HCT116 (cell line): ENCODE measurements at regions not wholly inside any gene's neighbourhood (a gene's known extent, or its start where the extent isn't known, plus 50 kb on each side); places are given as distances from the start of the nearest gene placed in this dataset.

Experiments
- ATAC-seq: fragments of 200-7000 bp; cut with Tn5 transposase; 2 replicates; pipeline ENCODE4 v1.9.1; 2020; ENCODE audit warnings: mild to moderate bottlenecking, moderate library complexity
- BruUV-seq: library from RNA; stranded (reverse); fragments of 400-500 nt; replicated peaks from 2 replicates; lab custom pipeline; 2021; lab: Mats Ljungman, UMichigan
- CTCF ChIA-PET: fragments of 300-600 bp; sonication (Branson Sonifier 250); formaldehyde crosslinking; loops from one replicate; lab custom pipeline; 2021; ENCODE audit warnings: antibody characterized with exemption; lab: Charles Lee
- POLR2A ChIA-PET: fragments of 300-600, 350-600 bp; sonication (Branson Sonifier 250); formaldehyde crosslinking; loops from one replicate; lab custom pipeline; 2021; ENCODE audit warnings: antibody characterized with exemption; lab: Charles Lee
- RAD21 ChIA-PET, 2 experiments: fragments of 300-600 bp; sonication (Branson Sonifier 250); formaldehyde crosslinking; loops; one replicate each; lab custom pipeline; 2023; ENCODE audit warnings: low total read pairs in 2 of 2; ENCODE audit not compliant: uncharacterized antibody in 2 of 2, unreplicated experiment in 2 of 2, low non-redundant PET in 1 of 2; lab: Charles Lee
- DNase-seq: peaks from one replicate; pipeline ENCODE4 v3.0.0-alpha.2; 2010; ENCODE audit warnings: low read depth, low spot score
- H2AFZ ChIP-seq: fragments of 200-600 bp; shearing (Covaris generic), sonication (generic); 2 replicates; pipeline ENCODE4 v1.6.1; 2017; ENCODE audit warnings: low read depth, mixed run types, mixed read lengths, antibody characterized with exemption, low read length; ENCODE audit not compliant: poor library complexity, severe bottlenecking
- H3K27ac ChIP-seq: 2 replicates; pipeline ENCODE4 v1.5.1; 2012; ENCODE audit warnings: low read depth, low read length
- H3K27me3 ChIP-seq: fragments of 200-600 bp; sonication (generic); 2 replicates; pipeline ENCODE4 v1.6.1; 2016; ENCODE audit warnings: mixed run types, low read length, mixed read lengths; ENCODE audit not compliant: insufficient read depth
- H3K36me3 ChIP-seq, 2 experiments: fragments of 200-500 bp in 1 of 2; fragments of 200-600 bp in 1 of 2; sonication (Bioruptor generic) in 1 of 2; sonication (generic) in 1 of 2; 2 replicates each; pipeline versions ENCODE4 v1.5.1 to v1.6.1; 2014 to 2016; ENCODE audit warnings: low read length in 2 of 2, inconsistent platforms in 1 of 2, mixed read lengths in 1 of 2, mixed run types in 1 of 2; ENCODE audit not compliant: insufficient read depth in 2 of 2, control insufficient read depth in 1 of 2
- H3K4me1 ChIP-seq, 2 experiments: fragments of 200-600 bp in 1 of 2; sonication (generic) in 1 of 2; 2 replicates each; pipeline versions ENCODE4 v1.5.1 to v1.6.1; 2012 to 2017; ENCODE audit warnings: low read length in 2 of 2, inconsistent platforms in 1 of 2, mild to moderate bottlenecking in 1 of 2, mixed read lengths in 1 of 2, mixed run types in 1 of 2, moderate library complexity in 1 of 2; ENCODE audit not compliant: insufficient read depth in 2 of 2, control insufficient read depth in 1 of 2
- H3K4me2 ChIP-seq: fragments of 200-600 bp; sonication (generic); 2 replicates; pipeline ENCODE4 v1.6.1; 2017; ENCODE audit warnings: mixed run types, low read length, mixed read lengths
- H3K4me3 ChIP-seq, 2 experiments: fragments of 200-600 bp in 1 of 2; sonication (generic) in 1 of 2; replicated peaks in 1 of 2; 2 replicates each; pipeline ENCODE4 v1.5.1; 2011 to 2016; ENCODE audit warnings: low read length in 2 of 2, control low read depth in 1 of 2, low read depth in 1 of 2, mild to moderate bottlenecking in 1 of 2, mixed read lengths in 1 of 2, mixed run types in 1 of 2
- H3K79me2 ChIP-seq: fragments of 200-600 bp; sonication (generic); 2 replicates; pipeline ENCODE4 v1.6.1; 2017; ENCODE audit warnings: mild to moderate bottlenecking, mixed run types, low read length, moderate library complexity, mixed read lengths; ENCODE audit not compliant: insufficient read depth
- H3K9ac ChIP-seq: fragments of 200-600 bp; sonication (generic); 2 replicates; pipeline ENCODE4 v1.6.1; 2016; ENCODE audit warnings: low read length, mixed read lengths
- H3K9me2 ChIP-seq: fragments of 200-600 bp; sonication (generic), shearing (Covaris generic); 2 replicates; pipeline ENCODE4 v1.6.1; 2017; ENCODE audit warnings: mixed run types, mild to moderate bottlenecking, moderate library complexity; ENCODE audit not compliant: insufficient read depth
- H3K9me3 ChIP-seq, 2 experiments: fragments of 200-500 bp in 1 of 2; fragments of 200-600 bp in 1 of 2; sonication (Bioruptor generic) in 1 of 2; sonication (generic) in 1 of 2; 2 replicates each; pipeline ENCODE4 v1.6.1; 2014 to 2017; ENCODE audit warnings: low read length in 2 of 2, mixed read lengths in 2 of 2, inconsistent platforms in 1 of 2, low read depth in 1 of 2, mild to moderate bottlenecking in 1 of 2, mixed run types in 1 of 2, moderate library complexity in 1 of 2; ENCODE audit not compliant: control insufficient read depth in 1 of 2, insufficient read depth in 1 of 2
- H4K20me1 ChIP-seq: fragments of 200-600 bp; sonication (generic), shearing (Covaris generic); 2 replicates; pipeline ENCODE4 v1.6.1; 2017; ENCODE audit warnings: mixed run types, mild to moderate bottlenecking, moderate library complexity; ENCODE audit not compliant: insufficient read depth
- CBX3 ChIP-seq: IDR thresholded peaks from 2 replicates; pipeline ENCODE4 v1.6.1; 2012; ENCODE audit warnings: low read depth
- CEBPB ChIP-seq: IDR thresholded peaks from 2 replicates; pipeline ENCODE4 v1.6.1; 2012; ENCODE audit warnings: low read depth
- EGR1 ChIP-seq: IDR thresholded peaks from 2 replicates; pipeline ENCODE4 v1.6.1; 2012; ENCODE audit warnings: low read depth
- EZH2 ChIP-seq: fragments of 200-600 bp; sonication (generic); IDR thresholded peaks from 2 replicates; pipeline ENCODE4 v1.6.1; 2017; ENCODE audit warnings: antibody characterized with exemption, mixed run types
- EZH2phosphoT487 ChIP-seq: fragments of 200-600 bp; IDR thresholded peaks from 2 replicates; pipeline ENCODE4 v1.6.1; 2018; ENCODE audit warnings: antibody characterized with exemption, borderline replicate concordance
- FOSL1 ChIP-seq: IDR thresholded peaks from 2 replicates; pipeline ENCODE4 v1.6.1; 2012; ENCODE audit warnings: low read depth
- MAX ChIP-seq: IDR thresholded peaks from 2 replicates; pipeline ENCODE4 v1.6.1; 2012
- POLR2A ChIP-seq: IDR thresholded peaks from 2 replicates; pipeline ENCODE4 v1.7.0; 2011; ENCODE audit warnings: borderline replicate concordance; ENCODE audit not compliant: insufficient read depth, insufficient read length; ENCODE audit errors: extremely low read depth
- RAD21 ChIP-seq: IDR thresholded peaks from 2 replicates; pipeline ENCODE4 v1.6.1; 2012; ENCODE audit warnings: low read depth, mild to moderate bottlenecking
- REST ChIP-seq: IDR thresholded peaks from 2 replicates; pipeline ENCODE4 v1.6.1; 2012; ENCODE audit warnings: low read depth
- SIN3A ChIP-seq: IDR thresholded peaks from 2 replicates; pipeline ENCODE4 v1.6.1; 2012; ENCODE audit warnings: low read depth
- SRF ChIP-seq: IDR thresholded peaks from 2 replicates; pipeline ENCODE4 v1.6.1; 2012; ENCODE audit warnings: low read depth
- YY1 ChIP-seq: IDR thresholded peaks from 2 replicates; pipeline ENCODE4 v1.6.1; 2011; ENCODE audit warnings: low read length, low read depth, moderate library complexity, mild to moderate bottlenecking; ENCODE audit not compliant: insufficient replicate concordance; ENCODE audit errors: extremely low read depth
- ZNF274 ChIP-seq: fragments of 200-500 bp; sonication (Bioruptor generic); IDR thresholded peaks from 2 replicates; pipeline ENCODE4 v1.6.1; 2014; ENCODE audit warnings: mild to moderate bottlenecking, low read depth, low read length, inconsistent platforms
- intact Hi-C: fragments of 100-400 bp; cut with micrococcal nuclease; formaldehyde crosslinking; loops from 2 replicates; pipeline ENCODE4 v1.10.0; 2022
- TF ChIP-seq, protein P1 (sequence below): IDR thresholded peaks from 2 replicates; pipeline ENCODE4 v1.6.1; 2011; ENCODE audit warnings: mild to moderate bottlenecking, low read length, moderate library complexity; ENCODE audit not compliant: insufficient replicate concordance; ENCODE audit errors: extremely low read depth

DNA sequence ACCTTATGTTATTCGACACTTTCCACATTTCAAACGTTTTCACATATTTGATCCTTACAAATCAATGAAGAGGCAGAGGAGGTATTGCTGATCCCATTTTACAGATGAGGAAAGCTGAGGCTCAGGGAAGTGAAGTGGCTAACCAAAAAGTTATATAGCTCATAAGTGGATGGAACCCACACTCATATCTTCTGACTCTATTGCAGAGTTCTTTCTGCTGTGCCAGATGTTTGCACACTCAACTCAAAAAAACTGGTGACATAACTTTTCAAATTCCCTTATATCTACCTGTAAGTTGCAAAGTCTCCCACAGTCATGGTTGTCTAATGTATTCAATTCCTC is 84.0 kb upstream of the SETMAR start:
- no peak overlapping the region for H3K27ac ChIP-seq
- no peaks in the 10 kb centered on the region for H3K9me2 ChIP-seq

GRCh38 chr3:4220065-4220464 is 83.1 kb upstream of the SETMAR start:
- ChIA-PET RAD21 (no interaction called here), POLR2A (no interaction called here), CTCF (no interaction called here)
- intact Hi-C loops: no loop called here
- Histone ChIP-seq H3K36me3 (no peaks in the 10 kb centered on the region), H3K27me3 (no peaks in the 10 kb centered on the region), H3K4me3 (no peak overlapping the region), H3K4me2 (no peak overlapping the region), H3K4me1 (no peaks in the 10 kb centered on the region), H3K9me2 (no peaks in the 10 kb centered on the region), H3K9me3 (no peaks in the 10 kb centered on the region), H3K9ac (no peak overlapping the region), H2AFZ (no peak overlapping the region), H4K20me1 (no peaks in the 10 kb centered on the region), H3K27ac (no peak overlapping the region), H3K79me2 (no peaks in the 10 kb centered on the region)
- no TSS peak for BruUV-seq
- DNase-seq (no peak), ATAC-seq (no peak)
- TF ChIP-seq SRF (no peak), MAX (no peak), EZH2 (no peak), SIN3A (no peak), REST (no peak), POLR2A (no peak), CEBPB (no peak), CBX3 (no peak), FOSL1 (no peak), YY1 (no peak), RAD21 (no peak), EGR1 (no peak), EZH2phosphoT487 (no peak)
- TF ChIP-seq, protein P1, sequence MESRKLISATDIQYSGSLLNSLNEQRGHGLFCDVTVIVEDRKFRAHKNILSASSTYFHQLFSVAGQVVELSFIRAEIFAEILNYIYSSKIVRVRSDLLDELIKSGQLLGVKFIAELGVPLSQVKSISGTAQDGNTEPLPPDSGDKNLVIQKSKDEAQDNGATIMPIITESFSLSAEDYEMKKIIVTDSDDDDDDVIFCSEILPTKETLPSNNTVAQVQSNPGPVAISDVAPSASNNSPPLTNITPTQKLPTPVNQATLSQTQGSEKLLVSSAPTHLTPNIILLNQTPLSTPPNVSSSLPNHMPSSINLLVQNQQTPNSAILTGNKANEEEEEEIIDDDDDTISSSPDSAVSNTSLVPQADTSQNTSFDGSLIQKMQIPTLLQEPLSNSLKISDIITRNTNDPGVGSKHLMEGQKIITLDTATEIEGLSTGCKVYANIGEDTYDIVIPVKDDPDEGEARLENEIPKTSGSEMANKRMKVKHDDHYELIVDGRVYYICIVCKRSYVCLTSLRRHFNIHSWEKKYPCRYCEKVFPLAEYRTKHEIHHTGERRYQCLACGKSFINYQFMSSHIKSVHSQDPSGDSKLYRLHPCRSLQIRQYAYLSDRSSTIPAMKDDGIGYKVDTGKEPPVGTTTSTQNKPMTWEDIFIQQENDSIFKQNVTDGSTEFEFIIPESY: no peak

More for the DNA sequence above, 84.0 kb upstream of the SETMAR start:
- no peaks in the 10 kb centered on the region for H3K36me3 ChIP-seq
- ATAC-seq (no peak), DNase-seq (no peak)
- H3K27me3 ChIP-seq: no peaks in the 10 kb centered on the region
- H3K9me3 ChIP-seq: no peaks in the 10 kb centered on the region
- ChIA-PET RAD21 (no interaction called here), POLR2A (no interaction called here), CTCF (no interaction called here)
- H3K79me2 ChIP-seq: no peaks in the 10 kb centered on the region
- no peak overlapping the region for H3K9ac ChIP-seq
- TF ChIP-seq RAD21: no peak
- no peak for TF ChIP-seq ZNF274
- no peak overlapping the region for H3K4me2 ChIP-seq
- H2AFZ ChIP-seq: no peak overlapping the region
- H3K4me1 ChIP-seq: no peaks in the 10 kb centered on the region
- no TSS peak for BruUV-seq
- no peaks in the 10 kb centered on the region for H4K20me1 ChIP-seq
- intact Hi-C loops: no loop called here
- H3K4me3 ChIP-seq: no peak overlapping the region
